Caco-2 (cell line): ENCODE measurements at regions not wholly inside any gene's neighbourhood (a gene's known extent, or its start where the extent isn't known, plus 50 kb on each side); places are given as distances from the start of the nearest gene placed in this dataset.

Source experiments
- BruUV-seq: library from RNA; stranded (reverse); fragments of 400-500 nt; replicated peaks from 2 replicates; lab custom pipeline; 2021; lab: Mats Ljungman, UMichigan
- CTCF ChIA-PET: fragments of 300-600 bp; sonication (Branson Sonifier 250); formaldehyde crosslinking; loops from one replicate; lab custom pipeline; 2022; ENCODE audit warnings: antibody characterized with exemption; lab: Charles Lee
- POLR2A ChIA-PET: fragments of 300-600 bp; sonication (Branson Sonifier 250); formaldehyde crosslinking; loops from one replicate; lab custom pipeline; 2022; ENCODE audit warnings: antibody characterized with exemption; lab: Charles Lee
- DNase-seq, 2 experiments: peaks; one replicate each; pipeline versions ENCODE4 v3.0.0 to v3.0.0-alpha.2; 2020 to 2022
- H3K27me3 ChIP-seq: replicated peaks from 2 replicates; pipeline ENCODE4 v1.6.0; 2011; ENCODE audit warnings: low read length; ENCODE audit not compliant: control insufficient read depth, insufficient read depth
- H3K36me3 ChIP-seq: 2 replicates; pipeline ENCODE4 v1.5.1; 2011; ENCODE audit warnings: low read length; ENCODE audit not compliant: control insufficient read depth, insufficient read depth
- H3K4me1 ChIP-seq: fragments of 250-450 bp; sonication (Bioruptor Pico); 2 replicates; pipeline ENCODE4 v1.5.1; 2020; ENCODE audit warnings: mild to moderate bottlenecking
- H3K4me3 ChIP-seq: 2 replicates; pipeline ENCODE4 v1.5.1; 2011; ENCODE audit warnings: low read depth, mild to moderate bottlenecking, control low read depth, low read length
- H3K9me3 ChIP-seq: fragments of 250-450 bp; sonication (Bioruptor Pico); 2 replicates; pipeline ENCODE4 v1.5.1; 2020; ENCODE audit warnings: mild to moderate bottlenecking, moderate library complexity
- H3K27ac Mint-ChIP-seq: one replicate; pipeline ENCODE4 v1.8.0; 2022; ENCODE audit warnings: mixed read lengths; ENCODE audit not compliant: unreplicated experiment
- H3K27me3 Mint-ChIP-seq: one replicate; pipeline ENCODE4 v1.8.0; 2022; ENCODE audit warnings: mixed read lengths; ENCODE audit not compliant: insufficient read depth, unreplicated experiment
- H3K36me3 Mint-ChIP-seq: one replicate; pipeline ENCODE4 v1.8.0; 2022; ENCODE audit warnings: mild to moderate bottlenecking, mixed read lengths; ENCODE audit not compliant: insufficient read depth, unreplicated experiment
- H3K4me1 Mint-ChIP-seq: one replicate; pipeline ENCODE4 v1.8.0; 2022; ENCODE audit warnings: low read depth, mixed read lengths; ENCODE audit not compliant: unreplicated experiment
- H3K4me3 Mint-ChIP-seq: one replicate; pipeline ENCODE4 v1.8.0; 2022; ENCODE audit warnings: mild to moderate bottlenecking, moderate library complexity, mixed read lengths; ENCODE audit not compliant: unreplicated experiment
- H3K9me3 Mint-ChIP-seq: one replicate; pipeline ENCODE4 v1.8.0; 2022; ENCODE audit warnings: mixed read lengths; ENCODE audit not compliant: unreplicated experiment
- CTCF ChIP-seq, 2 experiments: fragments of 200-600 bp in 1 of 2; IDR thresholded peaks; 1 replicate in 1 of 2; 2 replicates in 1 of 2; pipeline versions ENCODE4 v1.5.1 to v1.8.0; 2011 to 2022; ENCODE audit warnings: antibody characterized with exemption in 1 of 2, control low read depth in 1 of 2, inconsistent platforms in 1 of 2, low read depth in 1 of 2, low read length in 1 of 2, mild to moderate bottlenecking in 1 of 2, moderate library complexity in 1 of 2; ENCODE audit not compliant: insufficient read depth in 1 of 2, severe bottlenecking in 1 of 2, unreplicated experiment in 1 of 2
- intact Hi-C: fragments of 100-400 bp; cut with micrococcal nuclease; formaldehyde crosslinking; loops from one replicate; pipeline ENCODE4 v1.10.0; 2022; ENCODE audit not compliant: unreplicated experiment

DNA sequence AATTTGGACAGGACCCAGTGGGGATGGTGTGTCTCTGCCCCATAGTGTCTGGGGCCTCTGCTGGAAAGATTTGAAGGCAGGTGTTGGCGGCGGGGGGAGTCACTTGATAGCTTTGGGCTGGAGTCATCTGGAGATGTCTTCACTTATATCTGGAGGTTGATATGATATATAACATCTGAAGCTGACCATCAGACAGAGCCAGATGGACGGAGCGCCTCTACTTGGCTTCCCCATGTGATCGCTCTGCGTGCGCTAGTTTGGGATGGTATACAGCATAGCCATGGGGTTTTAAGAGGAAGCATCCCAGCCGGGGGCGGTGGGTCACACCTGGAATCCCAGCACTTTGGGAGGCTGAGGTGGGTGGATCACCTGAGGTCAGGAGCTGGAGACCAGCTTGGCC lies 130.7 kb upstream of the NLRP1 start:
- Mint-ChIP-seq H3K27ac (no peak overlapping the region), H3K4me1 (no peaks in the 10 kb centered on the region), H3K4me3 (no peak overlapping the region), H3K36me3 (no peaks in the 10 kb centered on the region), H3K27me3 (peaks cover 26% of the 10 kb centered on the region), H3K9me3 (no peaks in the 10 kb centered on the region)
- ChIA-PET CTCF (no interaction called here), POLR2A (no interaction called here)
- no peaks in the 10 kb centered on the region for H3K9me3 ChIP-seq
- no peak overlapping the region for H3K4me3 ChIP-seq
- no peaks in the 10 kb centered on the region for H3K4me1 ChIP-seq
- no peak for TF ChIP-seq CTCF (IDR thresholded peaks at IDR 0.05; ENCODE audit: insufficient read depth in 1 of 2, low read depth in 1 of 2, low read length in 1 of 2, severe bottlenecking in 1 of 2, unreplicated experiment in 1 of 2)
- H3K36me3 ChIP-seq, result no peaks in the 10 kb centered on the region
- intact Hi-C loops, result no loop called here
- BruUV-seq, result no TSS peak
- no peaks in the 10 kb centered on the region for H3K27me3 ChIP-seq
- no peak for DNase-seq

DNA sequence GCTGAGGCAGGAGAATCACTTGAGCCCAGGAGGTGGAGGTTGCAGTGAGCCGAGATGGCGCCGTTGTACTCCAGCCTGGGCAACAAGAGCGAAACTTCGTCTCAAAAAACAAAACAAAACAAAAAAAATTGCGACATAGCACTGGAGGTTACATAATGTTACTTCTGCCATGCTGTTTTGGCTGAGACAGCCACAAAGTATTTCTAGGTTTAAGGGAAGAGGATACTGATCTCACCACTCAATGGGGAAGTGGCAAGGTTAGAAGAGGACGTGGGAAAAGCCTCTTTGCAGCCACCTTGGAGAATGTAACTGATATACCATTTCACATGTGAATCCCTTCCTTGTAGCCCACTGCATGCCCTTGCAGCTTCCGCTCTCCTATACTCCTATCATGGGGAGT lies 131.2 kb upstream of the NLRP1 start:
- no peaks in the 10 kb centered on the region for H3K4me1 Mint-ChIP-seq
- intact Hi-C loops, result no loop called here
- Histone ChIP-seq H3K4me3 (no peak overlapping the region), H3K36me3 (no peaks in the 10 kb centered on the region), H3K4me1 (no peaks in the 10 kb centered on the region), H3K9me3 (no peaks in the 10 kb centered on the region), H3K27me3 (no peaks in the 10 kb centered on the region)
- H3K36me3 Mint-ChIP-seq, result no peaks in the 10 kb centered on the region
- no peak overlapping the region for H3K4me3 Mint-ChIP-seq
- no peaks in the 10 kb centered on the region for H3K9me3 Mint-ChIP-seq
- BruUV-seq, result no TSS peak
- ChIA-PET POLR2A (no interaction called here), CTCF (no interaction called here)
- peaks cover 26% of the 10 kb centered on the region for H3K27me3 Mint-ChIP-seq
- H3K27ac Mint-ChIP-seq, result no peak overlapping the region
- no peak for DNase-seq
- no peak for TF ChIP-seq CTCF (IDR thresholded peaks at IDR 0.05; ENCODE audit: insufficient read depth in 1 of 2, low read depth in 1 of 2, low read length in 1 of 2, severe bottlenecking in 1 of 2, unreplicated experiment in 1 of 2)

- no peaks in the 10 kb centered on the region for H3K36me3 ChIP-seq
- no peaks in the 10 kb centered on the region for H3K9me3 Mint-ChIP-seq
- no peak for DNase-seq
- no peaks in the 10 kb centered on the region for H3K27me3 ChIP-seq
- H3K27me3 Mint-ChIP-seq, result peaks cover 14% of the 10 kb centered on the region
- no peak overlapping the region for H3K27ac Mint-ChIP-seq
- no TSS peak for BruUV-seq
- H3K4me1 Mint-ChIP-seq, result no peaks in the 10 kb centered on the region
- H3K36me3 Mint-ChIP-seq, result no peaks in the 10 kb centered on the region
- H3K4me3 Mint-ChIP-seq, result no peak overlapping the region
- CTCF ChIA-PET, result no interaction called here
- TF ChIP-seq CTCF (IDR thresholded peaks at IDR 0.05; ENCODE audit: insufficient read depth in 1 of 2, low read depth in 1 of 2, low read length in 1 of 2, severe bottlenecking in 1 of 2, unreplicated experiment in 1 of 2), result no peak
- H3K4me3 ChIP-seq, result no peak overlapping the region
- intact Hi-C loops, result no loop called here
- POLR2A ChIA-PET, result no interaction called here
- no peaks in the 10 kb centered on the region for H3K4me1 ChIP-seq
- H3K9me3 ChIP-seq, result no peaks in the 10 kb centered on the region
These were observed 134.4 kb upstream of the NLRP1 start for GRCh38 chr17:5718726-5719125.
